ENCODE measurements at regions not wholly inside any gene's neighbourhood (a gene's known extent, or its start where the extent isn't known, plus 50 kb on each side); places are given as distances from the start of the nearest gene placed in this dataset.
A peak's percentile ranks its signal among the peaks of the same experiment; 100 is the strongest.
"Not testable (repeated sequence)": the region's sequence is repeated elsewhere in the genome, so short reads cannot be mapped to it uniquely, and the experiment has no call there.

DNA sequence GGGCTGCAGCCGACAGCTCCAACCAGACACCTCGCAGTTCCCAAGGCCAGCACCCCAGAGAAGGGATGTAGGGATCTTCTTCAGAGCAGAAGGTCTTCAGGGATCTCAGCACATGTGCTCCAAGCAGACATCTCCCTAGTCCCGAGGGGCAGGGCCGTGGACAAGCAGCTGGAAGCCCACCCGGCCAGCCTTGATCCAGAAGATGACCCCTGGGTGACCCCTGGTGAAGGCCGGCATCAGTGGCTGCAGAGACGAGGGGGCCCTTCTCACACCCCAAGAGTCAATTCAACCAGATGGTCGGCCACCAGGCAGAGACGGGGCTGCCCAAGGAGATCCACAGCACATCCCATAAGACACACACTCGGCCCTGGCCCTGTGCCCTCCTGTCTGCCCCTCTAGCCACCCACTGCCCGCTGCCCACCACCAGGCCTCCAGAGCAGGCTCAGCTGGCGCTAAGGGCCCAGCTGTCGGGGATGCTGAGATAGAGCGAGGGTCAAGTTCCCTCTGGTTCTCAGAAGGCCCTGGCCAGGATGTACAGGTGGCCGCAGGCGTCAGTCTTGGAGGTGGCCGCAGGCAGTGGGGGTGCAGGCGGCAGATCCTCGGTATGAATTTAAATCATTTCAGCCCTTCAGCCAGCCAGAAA is 168.3 kb downstream of the BRD1 start:
- no peak for DNase-seq (ENCODE audit: low spot score)

DNA sequence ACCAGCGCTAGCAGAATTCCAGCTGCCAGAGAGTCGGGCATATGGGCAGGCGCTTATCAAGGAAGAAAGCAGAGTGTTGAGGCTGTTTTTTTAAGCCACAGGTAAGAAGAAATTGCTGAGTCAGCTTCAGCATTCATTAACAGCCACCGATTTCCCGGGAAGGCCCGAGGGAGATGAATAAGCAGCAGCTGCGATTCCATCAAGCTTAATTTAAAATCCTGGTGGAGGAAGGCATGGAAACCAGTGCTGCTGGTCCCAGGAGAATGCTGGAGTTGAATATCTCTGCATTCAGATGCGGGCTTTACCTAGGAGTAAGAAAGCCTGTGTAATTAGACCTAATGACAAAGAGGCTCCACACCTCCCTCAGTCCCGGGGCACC is 168.8 kb downstream of the BRD1 start:
- DNase-seq (ENCODE audit: low spot score) = no peak

DNA sequence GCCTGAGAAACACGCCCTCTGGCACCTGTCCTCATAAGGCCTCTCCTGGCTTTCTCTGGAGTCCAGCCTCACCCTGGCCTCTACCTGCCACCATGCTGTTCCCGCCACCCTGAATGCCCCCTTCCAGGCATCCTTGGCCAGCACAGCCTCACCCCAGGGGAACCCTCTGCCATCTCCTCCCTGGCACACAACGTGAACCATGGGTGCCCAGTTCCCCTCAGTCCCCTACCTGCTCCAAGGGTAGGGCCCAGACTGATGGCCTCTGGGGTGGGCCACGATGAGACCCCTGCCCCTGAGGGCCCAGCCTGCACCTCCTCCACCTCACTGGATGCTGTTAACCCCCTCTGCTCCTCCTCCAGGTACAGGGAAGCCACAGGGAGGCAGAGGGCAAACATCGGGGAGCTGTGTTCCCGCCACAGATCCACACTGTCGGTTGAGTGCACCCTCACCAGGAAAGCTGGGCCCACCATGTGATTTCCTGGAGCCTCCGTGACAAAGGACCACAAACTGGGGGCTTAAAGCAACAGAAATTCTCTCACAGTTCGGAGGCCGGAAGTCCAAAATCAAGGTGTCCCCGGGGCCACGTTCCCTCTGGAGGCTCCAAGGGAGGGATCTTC is 169.6 kb downstream of the BRD1 start:
- no peak for DNase-seq (ENCODE audit: low spot score)

DNA sequence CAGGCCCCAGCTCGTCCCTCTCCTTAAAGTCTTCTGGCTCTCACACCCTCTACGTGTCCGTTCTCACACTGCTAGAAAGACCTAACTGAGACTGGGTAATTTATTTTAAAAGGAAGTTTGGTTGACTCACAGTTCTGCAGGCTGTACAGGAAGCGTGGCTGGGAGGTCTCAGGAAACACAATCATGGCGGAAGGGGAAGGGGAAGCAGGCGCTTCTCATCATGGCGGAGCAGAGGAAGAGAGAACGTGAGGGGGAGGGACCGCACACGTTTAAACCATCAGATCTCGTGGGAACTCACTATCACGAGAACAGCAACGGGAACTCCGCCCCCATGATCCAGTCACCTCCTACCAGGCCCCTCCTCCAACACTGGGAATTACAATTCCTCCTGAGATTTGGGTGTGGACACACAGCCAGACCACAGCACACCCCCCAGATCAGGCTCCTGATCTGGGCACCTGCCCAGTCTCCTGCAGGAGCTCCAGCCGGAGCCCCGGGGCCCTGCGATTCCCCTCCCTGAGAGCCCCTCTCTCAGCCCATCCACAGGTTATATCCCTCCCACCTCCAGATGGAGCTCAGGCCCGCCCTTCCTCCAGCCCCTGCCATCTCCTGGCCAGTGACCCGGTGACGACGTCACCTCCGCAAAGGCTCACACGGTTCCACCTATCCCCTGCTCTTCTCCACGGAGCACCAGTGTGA is 170.2 kb downstream of the BRD1 start:
- no peak for DNase-seq (ENCODE audit: low spot score)

DNA sequence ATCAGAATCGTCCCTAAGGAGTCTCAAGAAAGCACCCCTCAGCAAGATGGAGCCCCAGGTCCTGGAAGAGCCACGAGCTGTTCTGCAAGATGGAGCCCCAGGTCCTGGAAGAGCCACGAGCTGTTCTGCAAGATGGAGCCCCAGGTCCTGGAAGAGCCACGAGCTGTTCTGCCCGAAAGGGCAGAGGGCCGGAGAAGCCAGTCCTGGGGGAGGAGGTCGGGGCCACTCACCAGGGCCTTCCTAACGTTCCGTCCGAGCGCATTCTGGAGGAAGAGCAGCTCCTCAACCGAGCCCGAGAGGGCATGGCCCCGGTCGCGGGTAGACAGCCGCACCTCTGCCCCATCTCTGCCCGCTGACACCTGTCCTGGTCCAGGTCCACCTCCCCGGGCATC is 170.8 kb downstream of the BRD1 start:
- DNase-seq (ENCODE audit: low spot score) = not testable (repeated sequence)

DNA sequence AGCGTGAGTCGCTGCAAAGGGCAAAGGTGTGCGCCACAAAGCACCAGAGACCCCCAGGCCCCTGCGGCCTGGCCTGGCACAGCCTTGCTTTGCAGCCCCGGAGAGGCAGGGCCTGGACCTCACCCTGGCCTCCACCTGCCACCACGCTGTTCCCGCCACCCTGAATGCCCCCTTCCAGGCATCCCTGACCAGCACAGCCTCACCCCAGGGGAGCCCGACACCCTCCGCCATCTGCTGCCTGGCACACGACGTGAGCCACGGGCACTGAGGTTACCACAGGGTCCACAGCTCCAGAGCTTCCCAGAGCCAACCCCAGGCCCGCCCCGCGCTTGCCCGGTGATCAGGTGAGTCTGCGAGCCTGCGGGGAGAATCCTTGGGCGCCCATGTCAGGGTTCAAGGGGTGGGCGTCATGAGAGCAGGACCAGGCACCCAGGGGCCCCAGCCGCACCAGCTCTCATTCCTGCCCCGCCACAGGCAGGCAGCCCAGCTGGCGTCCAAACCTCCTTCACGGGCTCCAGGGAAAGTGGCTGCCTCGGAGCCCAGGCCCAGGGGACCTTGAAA is 171.3 kb downstream of the BRD1 start:
- no peak for DNase-seq (ENCODE audit: low spot score)

DNA sequence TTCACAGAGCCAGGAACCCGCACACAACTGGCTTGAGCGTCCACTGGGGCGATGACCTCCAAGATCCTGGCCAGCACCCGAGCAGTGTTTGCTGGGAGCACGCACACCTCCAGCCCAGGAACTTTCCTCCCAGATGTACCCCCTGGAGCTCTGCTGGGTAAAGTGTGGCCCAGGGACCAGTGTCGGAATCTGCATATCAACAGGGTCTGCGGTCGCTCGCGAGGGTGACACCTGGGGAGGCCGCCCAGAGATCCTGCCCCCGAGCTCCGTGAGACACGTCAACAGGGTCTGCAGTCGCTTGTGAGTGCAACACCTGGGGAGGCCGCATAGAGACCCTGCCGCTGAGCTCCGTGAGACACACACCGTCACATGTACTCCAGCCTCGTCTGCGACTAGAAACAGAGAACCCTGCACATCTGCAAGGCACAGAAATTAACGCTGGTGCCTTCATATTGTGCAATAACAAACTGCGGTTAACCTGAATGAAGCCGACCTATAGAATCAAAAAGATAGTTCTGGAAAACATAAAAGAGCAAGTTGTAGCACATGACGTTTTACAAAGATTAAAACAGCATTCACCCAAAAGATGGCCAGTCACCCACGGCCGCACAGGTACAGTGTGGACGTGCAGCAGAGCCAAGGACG is 172.4 kb downstream of the BRD1 start:
- no peak for DNase-seq (ENCODE audit: low spot score)

DNA sequence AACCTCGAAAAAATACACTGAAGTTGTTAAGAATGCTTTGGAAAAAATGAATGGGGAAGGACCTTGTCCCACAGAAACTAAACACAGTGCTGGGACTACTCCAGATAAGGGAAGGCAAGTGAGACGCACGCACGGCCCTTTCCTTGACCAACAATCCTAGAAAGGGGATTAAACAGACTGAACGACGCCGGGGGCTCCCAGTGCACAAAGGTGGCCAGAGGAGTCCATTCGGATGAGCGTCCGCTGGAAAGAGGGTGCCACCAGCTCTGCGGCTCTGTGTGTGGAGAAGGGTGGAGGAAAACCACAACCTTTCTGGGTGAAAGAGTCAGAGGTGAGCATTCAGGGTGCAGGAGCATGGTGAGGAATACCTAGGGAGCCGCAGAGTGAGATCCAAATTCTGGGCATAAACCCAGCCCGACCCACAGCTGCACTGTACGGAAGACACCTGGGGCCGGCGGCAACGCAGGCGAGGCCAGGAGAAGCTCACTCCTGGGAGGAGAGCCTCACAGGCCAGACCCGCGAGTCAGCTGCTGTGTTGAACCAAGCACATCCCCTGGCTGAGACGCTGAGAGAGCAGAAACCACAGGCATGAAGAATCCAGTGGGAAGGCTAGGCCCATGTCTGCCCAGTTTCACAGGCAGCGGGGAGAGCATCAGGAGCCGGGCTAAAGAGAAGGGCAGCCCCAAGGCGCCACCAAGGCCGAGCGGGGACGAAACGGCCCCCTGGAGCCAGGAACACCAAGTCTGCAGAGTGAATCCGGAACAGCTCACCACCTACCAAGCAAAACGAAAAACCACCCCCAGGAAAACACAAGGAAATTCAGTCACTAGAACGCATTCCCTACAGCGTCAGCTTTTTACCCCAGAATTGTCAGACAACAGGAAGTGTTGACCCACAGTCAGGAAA is 177.1 kb downstream of the BRD1 start:
- DNase-seq (ENCODE audit: low spot score) = no peak

DNA sequence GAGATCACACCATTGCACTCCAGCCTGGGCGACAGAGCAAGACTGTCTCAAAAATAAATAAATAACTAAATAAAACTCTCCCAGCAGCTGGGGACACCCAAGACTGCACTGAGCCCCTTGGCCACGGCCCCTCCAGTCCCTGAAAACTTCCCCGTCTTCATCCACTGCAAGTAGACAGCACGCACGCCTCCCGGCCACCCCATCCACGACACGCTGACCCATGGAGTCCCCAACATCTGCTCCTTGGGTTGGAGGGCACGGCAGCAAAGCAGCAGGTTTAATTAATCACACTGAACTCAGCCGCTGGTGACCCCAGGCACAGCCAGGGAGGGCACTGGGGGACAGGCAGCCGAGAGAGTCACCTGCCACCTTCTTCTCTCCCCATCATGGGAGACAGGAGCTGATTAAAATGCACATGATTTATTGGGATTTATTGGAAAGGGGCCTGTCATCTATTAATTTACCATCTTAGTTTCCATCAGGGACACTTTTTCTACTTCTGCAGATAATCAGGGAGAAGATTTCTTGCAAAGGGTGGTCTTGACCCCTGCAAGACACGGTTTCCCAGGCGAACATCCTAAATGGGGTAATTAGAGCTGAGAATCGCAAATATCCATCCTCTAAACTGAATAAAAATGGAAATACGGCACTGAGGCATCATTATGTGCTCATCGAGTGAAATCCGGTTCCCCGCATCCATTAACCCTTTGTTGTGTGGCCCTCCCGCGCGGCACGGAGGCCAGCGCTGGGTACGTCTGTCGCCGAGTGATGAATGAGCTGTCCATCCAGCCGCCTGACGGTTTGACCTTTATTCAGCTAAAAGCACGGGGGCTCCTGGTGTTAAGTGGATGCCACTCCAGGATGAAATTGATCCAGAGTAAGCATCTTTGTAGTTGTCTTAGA is 178.3 kb downstream of the BRD1 start:
- no peak for DNase-seq (ENCODE audit: low spot score)

DNA sequence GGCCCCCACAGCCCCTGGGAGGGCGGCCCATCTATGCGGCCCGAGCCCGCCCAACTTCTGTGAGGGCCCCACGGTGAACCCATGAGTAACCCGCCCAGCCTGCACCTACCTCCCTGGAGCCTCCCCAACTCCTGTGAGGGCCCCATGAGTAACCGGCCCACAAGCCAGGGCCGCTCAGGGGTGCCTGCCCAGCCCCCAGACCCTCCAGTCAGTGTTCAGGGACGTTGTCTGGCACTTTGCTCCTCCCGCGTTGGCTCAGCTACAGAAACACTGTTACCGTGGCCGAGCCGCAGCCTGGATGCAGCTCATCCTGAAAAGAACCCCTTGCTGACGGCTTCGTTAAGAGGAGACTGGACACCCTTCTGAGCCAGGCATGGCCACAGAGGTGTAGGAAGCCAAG is 179.6 kb downstream of the BRD1 start:
- DNase-seq (ENCODE audit: low spot score) = no peak

DNA sequence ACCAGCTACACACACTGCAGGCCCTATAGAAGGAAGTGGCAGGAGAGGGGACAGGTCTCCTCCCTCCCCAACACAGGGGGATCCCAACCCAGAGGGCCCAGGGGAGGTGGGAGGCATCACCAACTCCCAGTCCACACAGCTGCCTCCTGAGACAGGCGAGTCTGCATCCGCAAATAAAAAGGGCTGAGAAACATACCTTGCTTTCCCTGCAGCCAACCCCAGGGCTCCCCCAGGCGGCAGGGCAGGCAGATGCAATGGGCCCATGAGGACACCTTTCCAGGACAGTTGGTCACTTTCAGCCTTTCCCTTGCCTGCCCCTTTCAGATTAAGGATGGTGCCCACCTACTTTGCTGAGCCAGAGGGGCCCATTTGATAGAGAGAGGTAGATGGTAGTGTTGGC is 180.0 kb downstream of the BRD1 start:
- peak; percentile 54 for DNase-seq (ENCODE audit: low spot score)

DNA sequence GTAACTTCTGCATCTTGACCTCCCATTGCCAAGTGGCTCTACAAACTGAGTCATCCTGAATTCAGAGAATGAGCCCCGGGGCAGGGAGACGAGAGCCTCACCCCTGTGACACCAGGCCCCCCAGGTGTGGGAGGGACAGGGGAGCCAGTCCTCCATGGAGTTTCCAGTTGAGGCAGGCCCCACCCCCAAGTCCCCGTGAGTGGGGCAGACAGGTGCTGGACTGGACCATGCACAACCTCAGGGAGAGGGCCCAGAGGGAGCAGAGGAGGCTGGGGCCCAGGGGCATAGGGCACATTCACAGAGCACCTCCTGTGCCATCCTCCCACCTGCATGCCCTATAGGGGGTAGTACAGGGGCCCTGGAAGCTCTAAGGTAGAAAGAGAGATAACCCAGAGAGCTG is 180.8 kb downstream of the BRD1 start:
- DNase-seq (ENCODE audit: low spot score) = no peak

DNA sequence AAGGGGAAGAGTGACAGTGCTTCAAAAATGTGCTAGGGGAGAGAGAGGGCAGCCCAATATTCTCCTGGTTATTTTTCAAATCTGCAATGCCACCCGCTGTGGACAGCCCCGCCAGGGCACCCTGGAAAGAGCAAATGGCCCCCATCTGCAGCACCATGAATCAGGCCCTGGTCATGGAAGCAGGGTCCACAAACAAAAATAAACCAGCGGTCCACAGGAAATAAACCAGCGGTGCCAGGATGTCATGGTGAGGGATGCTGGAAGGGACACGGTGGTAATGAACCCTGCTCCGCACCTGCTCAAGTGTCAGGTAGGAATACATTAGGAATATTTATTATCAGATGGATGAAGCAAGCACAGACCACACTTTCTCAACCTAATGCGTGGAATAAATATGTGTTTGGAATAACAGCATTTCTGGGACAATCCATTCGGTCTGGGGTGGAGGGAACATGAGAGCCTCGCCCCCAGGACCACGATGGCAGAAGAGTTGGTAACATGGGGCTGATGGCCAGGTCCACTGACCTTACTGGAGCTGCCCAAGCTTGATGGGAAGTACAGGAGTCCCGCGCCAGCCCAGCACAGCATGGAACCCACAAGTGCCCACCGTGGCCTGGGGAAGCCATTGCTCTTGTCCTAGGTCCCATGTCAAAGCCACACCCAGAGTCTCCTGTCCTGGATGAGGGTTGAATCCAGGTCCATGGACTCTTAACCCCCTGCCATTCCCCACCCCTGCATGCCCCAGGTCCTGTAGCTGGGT is 181.7 kb downstream of the BRD1 start:
- no peak for DNase-seq (ENCODE audit: low spot score)

DNA sequence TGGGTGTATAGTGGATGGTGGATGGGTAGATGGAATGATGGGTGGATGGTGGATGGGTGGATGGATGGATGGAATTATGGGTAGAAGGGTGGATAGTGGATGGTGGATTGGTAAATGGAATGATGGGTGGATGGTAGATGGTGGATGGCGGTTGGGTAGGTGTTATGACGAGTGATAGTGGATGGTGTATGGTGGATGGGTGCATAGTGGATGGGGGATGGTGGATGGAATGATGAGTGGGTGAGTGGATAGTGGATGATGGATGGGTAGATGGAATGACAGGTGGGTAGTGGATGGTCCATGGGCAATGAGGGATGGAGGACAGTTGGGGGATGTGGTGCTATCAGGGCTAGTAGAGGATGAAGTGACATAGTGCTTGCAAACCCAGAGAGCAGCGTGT is 182.4 kb downstream of the BRD1 start:
- no peak for DNase-seq (ENCODE audit: low spot score)

DNA sequence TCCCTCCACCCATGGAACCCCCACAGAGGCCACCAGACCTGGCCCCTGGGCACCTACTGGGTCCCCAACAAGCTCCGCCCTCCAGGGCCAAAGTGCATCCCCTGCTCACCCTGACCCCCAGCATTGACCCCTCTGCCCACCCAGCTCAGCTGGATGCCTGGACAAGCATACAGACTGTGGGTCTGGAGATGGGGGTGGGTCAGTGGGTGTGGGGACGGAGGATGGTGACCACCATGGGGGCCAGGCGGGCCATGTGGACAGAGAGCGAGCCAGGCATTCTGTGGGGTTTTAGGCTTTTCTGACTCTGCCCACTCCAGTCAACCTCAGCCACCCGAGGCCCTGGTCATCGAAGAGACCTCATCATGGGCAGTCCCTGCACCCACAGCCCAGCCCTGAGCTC is 183.7 kb downstream of the BRD1 start:
- no peak for DNase-seq (ENCODE audit: low spot score)

DNA sequence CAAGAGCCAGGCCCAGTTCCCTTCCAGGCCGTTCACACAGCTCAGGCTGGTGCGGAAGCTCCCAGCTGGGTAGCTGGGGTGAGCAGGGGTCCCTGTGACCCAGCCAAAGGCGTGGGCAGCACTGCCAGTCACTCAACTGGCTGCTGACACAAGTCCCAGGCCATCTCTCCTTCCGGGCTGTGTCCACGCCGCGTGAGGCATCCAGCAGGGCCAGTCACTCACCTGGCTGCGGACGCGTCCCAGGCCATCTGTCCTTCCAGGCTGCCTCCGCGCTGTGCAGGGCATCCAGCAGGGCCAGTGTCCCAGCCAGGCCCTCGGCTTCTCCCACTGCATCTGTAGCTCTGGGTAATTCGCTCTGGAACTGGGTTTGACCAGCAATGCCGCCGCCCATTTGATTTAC is 184.2 kb downstream of the BRD1 start:
- DNase-seq (ENCODE audit: low spot score) = no peak

DNA sequence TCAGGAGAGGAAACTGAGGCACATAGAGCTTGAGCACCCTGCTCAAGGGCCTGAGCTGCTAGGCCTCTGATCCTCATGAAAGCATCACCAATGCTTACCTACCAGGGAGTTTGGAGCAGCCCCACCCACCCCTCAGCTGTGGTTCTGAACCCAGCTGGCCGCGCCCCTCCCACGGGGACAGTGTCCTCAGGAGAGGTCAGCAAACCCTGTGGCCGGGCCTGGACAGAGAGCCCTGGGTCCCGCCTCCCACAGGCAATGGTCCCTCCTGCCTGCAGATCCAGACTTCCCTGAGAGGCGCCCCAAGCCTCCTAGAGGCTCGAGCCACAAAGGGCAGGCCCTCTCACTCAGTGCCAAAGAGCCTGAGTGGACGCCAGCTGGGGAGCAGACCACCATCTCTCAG is 184.9 kb downstream of the BRD1 start:
- DNase-seq (ENCODE audit: low spot score) = no peak

DNA sequence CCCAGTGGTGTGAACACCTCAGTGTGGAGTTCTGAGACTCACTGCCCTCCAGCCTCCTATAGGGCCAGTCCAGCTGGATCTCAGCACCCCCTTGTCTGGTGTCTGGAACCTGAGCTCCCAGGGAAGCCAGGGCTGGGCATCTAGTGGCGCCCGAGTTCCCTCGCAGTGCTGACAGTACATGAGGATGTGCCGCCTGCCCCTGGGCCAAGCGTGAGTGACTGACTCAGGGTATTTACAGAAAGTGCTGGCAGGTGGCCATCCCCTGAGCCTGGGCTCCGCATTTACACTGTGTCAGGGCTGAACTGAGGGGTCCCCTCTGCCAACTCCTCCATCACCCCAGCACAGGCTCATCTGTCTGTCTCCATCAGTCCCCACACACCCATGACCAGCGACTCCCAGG is 185.3 kb downstream of the BRD1 start:
- DNase-seq (ENCODE audit: low spot score) = no peak

DNA sequence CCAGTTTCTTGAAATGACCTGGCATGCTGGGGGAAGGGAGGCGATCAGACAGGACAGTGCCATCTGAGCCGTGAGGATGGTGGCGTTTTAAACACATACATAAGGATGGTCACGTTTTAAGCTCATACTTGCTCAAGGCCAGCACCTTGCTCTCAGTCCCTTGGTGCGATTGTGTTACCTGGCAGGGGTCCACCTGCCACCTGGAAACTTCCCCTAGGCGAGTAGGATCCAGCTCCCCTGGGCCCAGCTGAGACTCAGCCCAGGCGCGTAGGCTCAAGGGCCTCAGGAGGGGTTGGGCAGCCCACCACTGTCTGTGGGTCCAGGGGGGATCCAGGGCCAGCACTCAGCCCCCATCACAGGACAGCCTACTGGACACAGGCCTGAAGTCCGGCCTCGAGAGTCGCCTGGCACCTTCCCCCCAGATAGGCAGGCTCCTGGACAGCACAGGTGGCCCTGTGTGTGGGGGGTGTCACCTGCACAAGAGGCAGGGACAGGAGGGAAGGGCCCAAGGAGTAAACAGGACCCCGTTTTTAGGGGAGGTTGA is 185.8 kb downstream of the BRD1 start:
- DNase-seq (ENCODE audit: low spot score) = no peak
